IMR-90 (cell line): ENCODE measurements at regions not wholly inside any gene's neighbourhood (a gene's known extent, or its start where the extent isn't known, plus 50 kb on each side); places are given as distances from the start of the nearest gene placed in this dataset.

Experiments
- ATAC-seq: fragments of 200-7000 bp; cut with Tn5 transposase; 2 replicates; pipeline ENCODE4 v1.9.1; 2020; ENCODE audit warnings: low read depth, mild to moderate bottlenecking, moderate library complexity
- BruUV-seq: library from RNA; stranded (reverse); fragments of 400-500 nt; replicated peaks from 2 replicates; lab custom pipeline; 2021; lab: Mats Ljungman, UMichigan
- CTCF ChIA-PET: fragments of 300-600 bp; formaldehyde crosslinking; extraction: SDS; loops from one replicate; lab custom pipeline; 2021; ENCODE audit warnings: antibody characterized with exemption; lab: Yijun Ruan, JAX
- POLR2A ChIA-PET: fragments of 300-600 bp; sonication (Branson Sonifier 250); formaldehyde crosslinking; loops from one replicate; lab custom pipeline; 2022; ENCODE audit warnings: antibody characterized with exemption; ENCODE audit not compliant: unreplicated experiment; lab: Charles Lee
- DNase-seq: peaks from one replicate; pipeline ENCODE4 v3.0.0; 2013
- H2AFZ ChIP-seq: replicated peaks from 2 replicates; pipeline ENCODE3; 2013; ENCODE audit warnings: low read length, mild to moderate bottlenecking; ENCODE audit not compliant: poor library complexity
- H2AK5ac ChIP-seq: 2 replicates; pipeline ENCODE4 v1.6.1; 2013; ENCODE audit warnings: low read depth, low read length, inconsistent platforms
- H2AK9ac ChIP-seq: replicated peaks from 2 replicates; pipeline ENCODE3; 2013; ENCODE audit warnings: mild to moderate bottlenecking, low read depth, low read length, moderate library complexity; ENCODE audit not compliant: poor library complexity
- H2BK120ac ChIP-seq: 2 replicates; pipeline ENCODE4 v1.6.1; 2013; ENCODE audit warnings: low read depth, low read length, inconsistent platforms
- H2BK15ac ChIP-seq: 3 replicates; pipeline ENCODE4 v1.6.1; 2013; ENCODE audit warnings: low read depth, low read length, inconsistent platforms
- H2BK20ac ChIP-seq: 2 replicates; pipeline ENCODE4 v1.6.1; 2013; ENCODE audit warnings: low read depth, mild to moderate bottlenecking, inconsistent platforms, low read length, moderate library complexity
- H2BK5ac ChIP-seq: 2 replicates; pipeline ENCODE4 v1.6.1; 2013; ENCODE audit warnings: mild to moderate bottlenecking, low read depth, low read length, inconsistent platforms; ENCODE audit not compliant: poor library complexity, severe bottlenecking
- H3K14ac ChIP-seq: replicated peaks from 2 replicates; pipeline ENCODE4 v1.6.1; 2013; ENCODE audit warnings: low read depth, low read length, inconsistent platforms
- H3K18ac ChIP-seq: 2 replicates; pipeline ENCODE4 v1.6.1; 2013; ENCODE audit warnings: low read depth, low read length, control low read depth
- H3K23ac ChIP-seq: 2 replicates; pipeline ENCODE4 v1.6.1; 2013; ENCODE audit warnings: low read depth, low read length, inconsistent platforms
- H3K27ac ChIP-seq: 2 replicates; pipeline ENCODE4 v1.5.1; 2013; ENCODE audit warnings: mild to moderate bottlenecking, control low read depth, low read length; ENCODE audit not compliant: insufficient read depth
- H3K27me3 ChIP-seq: 2 replicates; pipeline ENCODE4 v1.6.1; 2013; ENCODE audit warnings: low read length; ENCODE audit not compliant: control insufficient read depth, insufficient read depth
- H3K36me3 ChIP-seq: 2 replicates; pipeline ENCODE4 v1.6.1; 2013; ENCODE audit warnings: low read length, mixed read lengths; ENCODE audit not compliant: control insufficient read depth, insufficient read depth
- H3K4ac ChIP-seq: 2 replicates; pipeline ENCODE4 v1.6.1; 2013; ENCODE audit warnings: low read depth, low read length, inconsistent platforms
- H3K4me1 ChIP-seq: 2 replicates; pipeline ENCODE4 v1.6.1; 2013; ENCODE audit warnings: low read length, mixed read lengths; ENCODE audit not compliant: control insufficient read depth, insufficient read depth
- H3K4me2 ChIP-seq: 2 replicates; pipeline ENCODE4 v1.6.1; 2013; ENCODE audit warnings: low read depth, mild to moderate bottlenecking, control low read depth, low read length, moderate library complexity
- H3K4me3 ChIP-seq: 2 replicates; pipeline ENCODE4 v1.5.1; 2013; ENCODE audit warnings: low read depth, mild to moderate bottlenecking, control low read depth, low read length, moderate library complexity; ENCODE audit not compliant: insufficient read depth
- H3K56ac ChIP-seq: 2 replicates; pipeline ENCODE4 v1.6.1; 2013; ENCODE audit warnings: low read length, inconsistent platforms; ENCODE audit not compliant: insufficient read depth; ENCODE audit errors: extremely low read depth
- H3K79me1 ChIP-seq, 2 experiments: 2 replicates each; pipeline ENCODE4 v1.6.1; 2013; ENCODE audit warnings: low read length in 2 of 2, inconsistent platforms in 1 of 2, low read depth in 1 of 2
- H3K9ac ChIP-seq: 2 replicates; pipeline ENCODE4 v1.6.1; 2013; ENCODE audit warnings: low read depth, low read length, control low read depth
- H3K9me1 ChIP-seq: 2 replicates; pipeline ENCODE4 v1.6.1; 2013; ENCODE audit warnings: low read length, inconsistent platforms; ENCODE audit not compliant: insufficient read depth
- H3K9me3 ChIP-seq: 2 replicates; pipeline ENCODE4 v1.6.1; 2013; ENCODE audit warnings: low read length; ENCODE audit not compliant: control insufficient read depth, insufficient read depth
- H4K20me1 ChIP-seq: 2 replicates; pipeline ENCODE4 v1.6.1; 2013; ENCODE audit warnings: low read length, inconsistent platforms; ENCODE audit not compliant: insufficient read depth
- H4K5ac ChIP-seq: 2 replicates; pipeline ENCODE4 v1.6.1; 2013; ENCODE audit warnings: mild to moderate bottlenecking, low read depth, low read length, control low read depth
- H4K8ac ChIP-seq, 2 experiments: 2 replicates each; pipeline ENCODE4 v1.6.1; 2013; ENCODE audit warnings: low read depth in 2 of 2, low read length in 2 of 2, control low read depth in 1 of 2, inconsistent platforms in 1 of 2
- H4K91ac ChIP-seq: 2 replicates; pipeline ENCODE4 v1.6.1; 2013; ENCODE audit warnings: low read depth, low read length, inconsistent platforms; ENCODE audit not compliant: insufficient read depth
- CTCF ChIP-seq: conservative IDR thresholded peaks from 2 replicates; pipeline ENCODE4 v1.5.1; 2012; ENCODE audit warnings: mild to moderate bottlenecking, low read depth, low read length, improper control_type of control experiment
- MAZ ChIP-seq: IDR thresholded peaks from 2 replicates; pipeline ENCODE4 v1.6.1; 2012; ENCODE audit warnings: low read depth, mild to moderate bottlenecking, low read length, improper control_type of control experiment, moderate library complexity, borderline replicate concordance
- MXI1 ChIP-seq: IDR thresholded peaks from 2 replicates; pipeline ENCODE4 v1.6.1; 2012; ENCODE audit warnings: low read depth, mild to moderate bottlenecking, low read length, moderate library complexity, borderline replicate concordance
- RCOR1 ChIP-seq: IDR thresholded peaks from 2 replicates; pipeline ENCODE4 v1.6.1; 2012; ENCODE audit warnings: mild to moderate bottlenecking, low read length, improper control_type of control experiment; ENCODE audit not compliant: insufficient replicate concordance
- WGBS, 2 experiments: methylation state at CpG; one replicate each; pipeline versions ENCODE4 v1.1.5 to v1.1.7; 2013; ENCODE audit warnings: missing lambda C conversion rate in 2 of 2; ENCODE audit not compliant: insufficient read length in 1 of 2; ENCODE audit errors: extremely low coverage in 2 of 2; 5-methylcytosine and 5-hydroxymethylcytosine counted together
- dilution Hi-C: fragments of 300-500 bp; cut with HindIII; formaldehyde crosslinking; loops from one replicate; pipeline ENCODE4 v1.14.3; 2018; ENCODE audit warnings: low sequenced_read_pairs; ENCODE audit not compliant: unreplicated experiment
- in situ Hi-C: fragments of 300-500 bp; cut with MboI; formaldehyde crosslinking; loops from 3 replicates; pipeline ENCODE4 v1.14.3; 2019; ENCODE audit warnings: low sequenced_read_pairs, inconsistent platforms, mixed read lengths
- intact Hi-C: fragments of 100-400 bp; cut with micrococcal nuclease; formaldehyde crosslinking; loops from 2 replicates; pipeline ENCODE4 v1.10.0; 2022
- TF ChIP-seq, protein P1 (sequence below): fragments of 150-350 bp; IDR thresholded peaks from 2 replicates; pipeline ENCODE4 v1.6.1; 2016; ENCODE audit warnings: low read depth, mild to moderate bottlenecking, low read length, moderate library complexity, borderline replicate concordance

DNA sequence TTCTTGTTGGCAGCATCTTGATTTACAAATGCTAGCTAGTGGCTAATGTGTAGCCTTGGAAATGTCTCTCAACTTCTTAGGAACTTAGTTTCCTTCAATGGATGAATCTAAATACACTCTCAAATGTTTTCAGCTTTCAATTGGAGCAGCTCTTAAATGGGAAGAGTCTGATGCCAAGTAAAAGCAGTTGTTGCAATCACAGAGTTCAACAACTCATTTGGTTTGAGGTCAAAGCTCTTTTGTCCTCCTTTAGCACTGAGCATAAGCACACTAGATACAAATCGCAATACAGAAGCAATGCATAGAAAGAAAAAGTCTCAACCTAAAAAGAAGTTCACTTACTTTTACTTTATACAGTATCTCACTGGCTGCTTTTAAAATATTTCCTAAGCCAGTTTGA lies 986.1 kb upstream of the FLRT2 start:
- Histone ChIP-seq H2BK20ac (no peak overlapping the region), H3K56ac (no peak overlapping the region), H2AFZ (no peak overlapping the region), H3K4ac (no peak overlapping the region), H3K27me3 (no peaks in the 10 kb centered on the region), H3K14ac (no peak overlapping the region), H3K79me1 (no peaks in the 10 kb centered on the region), H3K18ac (no peak overlapping the region), H3K4me1 (no peaks in the 10 kb centered on the region), H2BK120ac (no peak overlapping the region), H3K27ac (no peak overlapping the region), H3K23ac (no peak overlapping the region), H4K8ac (no peak overlapping the region), H3K9ac (no peak overlapping the region), H4K91ac (no peak overlapping the region), H3K36me3 (no peaks in the 10 kb centered on the region), H2BK5ac (no peak overlapping the region), H3K9me3 (no peaks in the 10 kb centered on the region), H2AK5ac (no peak overlapping the region), H3K4me2 (no peak overlapping the region), H3K4me3 (no peak overlapping the region), H2AK9ac (no peak overlapping the region), H4K20me1 (no peaks in the 10 kb centered on the region), H3K9me1 (no peaks in the 10 kb centered on the region), H4K5ac (no peak overlapping the region), H2BK15ac (no peak overlapping the region)
- in situ Hi-C loops: no loop called here
- WGBS, 2 experiments: 60% methylated on average over 1 of the region's 1 CpG; no CpG with 5 or more reads in 1 of the 2 experiments
- POLR2A ChIA-PET: no interaction called here
- no peak for DNase-seq
- CTCF ChIA-PET: no interaction called here
- BruUV-seq: no TSS peak
- intact Hi-C loops: no loop called here
- ATAC-seq: no peak
- dilution Hi-C loops: no loop called here
- TF ChIP-seq RCOR1: no peak
- TF ChIP-seq MAZ: no peak
- TF ChIP-seq CTCF: no peak
- TF ChIP-seq MXI1: no peak
- TF ChIP-seq, protein P1, sequence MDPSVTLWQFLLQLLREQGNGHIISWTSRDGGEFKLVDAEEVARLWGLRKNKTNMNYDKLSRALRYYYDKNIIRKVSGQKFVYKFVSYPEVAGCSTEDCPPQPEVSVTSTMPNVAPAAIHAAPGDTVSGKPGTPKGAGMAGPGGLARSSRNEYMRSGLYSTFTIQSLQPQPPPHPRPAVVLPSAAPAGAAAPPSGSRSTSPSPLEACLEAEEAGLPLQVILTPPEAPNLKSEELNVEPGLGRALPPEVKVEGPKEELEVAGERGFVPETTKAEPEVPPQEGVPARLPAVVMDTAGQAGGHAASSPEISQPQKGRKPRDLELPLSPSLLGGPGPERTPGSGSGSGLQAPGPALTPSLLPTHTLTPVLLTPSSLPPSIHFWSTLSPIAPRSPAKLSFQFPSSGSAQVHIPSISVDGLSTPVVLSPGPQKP: no peak
